GM18498 (cell line): ENCODE measurements at regions not wholly inside any gene's neighbourhood (a gene's known extent, or its start where the extent isn't known, plus 50 kb on each side); places are given as distances from the start of the nearest gene placed in this dataset.
"Not testable (repeated sequence)": the region's sequence is repeated elsewhere in the genome, so short reads cannot be mapped to it uniquely, and the experiment has no call there.

Source experiments
- ATAC-seq: cut with Tn5 transposase; IDR thresholded peaks from one replicate; pipeline ENCODE4 v1.9.1; 2021; ENCODE audit warnings: mild to moderate bottlenecking, moderate library complexity; ENCODE audit not compliant: unreplicated experiment

DNA sequence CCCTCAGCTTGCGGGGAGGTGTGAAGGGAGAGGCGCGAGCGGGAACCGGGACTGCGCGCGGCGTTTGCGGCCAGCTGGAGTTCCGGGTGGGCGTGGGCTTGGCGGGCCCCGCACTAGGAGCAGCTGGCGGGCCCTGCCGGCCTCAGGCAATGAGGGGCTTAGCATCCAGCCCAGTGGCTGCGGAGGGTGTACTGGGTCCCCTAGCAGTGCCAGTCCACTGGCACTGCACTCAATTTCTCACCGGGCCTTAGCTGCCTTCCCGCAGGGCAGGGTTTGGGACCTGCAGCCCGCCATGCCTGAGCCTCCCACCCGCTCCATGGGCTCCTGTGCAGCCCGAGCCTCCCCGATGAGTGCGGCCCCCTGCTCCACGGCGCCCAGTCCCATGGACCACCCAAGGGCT, 163.5 kb upstream of the PTCH1 start:
- ATAC-seq: not testable (repeated sequence)

DNA sequence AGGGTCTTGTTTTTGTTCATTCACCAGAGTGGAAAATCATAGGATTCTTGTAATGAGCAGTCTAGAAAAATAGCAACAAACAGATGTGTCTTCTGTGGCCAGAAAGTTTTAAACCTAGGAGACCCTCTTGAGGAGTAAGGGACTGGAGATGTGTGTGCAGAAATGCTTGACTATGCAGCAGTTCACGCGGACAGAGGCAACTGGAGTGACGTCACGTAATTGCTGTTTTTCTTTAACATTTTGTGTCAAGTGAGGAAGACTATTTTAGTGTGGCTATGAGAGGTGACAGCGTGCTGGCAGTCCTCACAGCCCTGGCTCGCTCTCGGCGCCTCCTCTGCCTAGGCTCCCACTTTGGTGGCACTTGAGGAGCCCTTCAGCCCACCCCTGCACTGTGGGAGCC, 163.1 kb upstream of the PTCH1 start:
- ATAC-seq: no peak

- no peak for ATAC-seq
Measured at GRCh38 chr9:95678759-95679158, 162.0 kb upstream of the PTCH1 start.

DNA sequence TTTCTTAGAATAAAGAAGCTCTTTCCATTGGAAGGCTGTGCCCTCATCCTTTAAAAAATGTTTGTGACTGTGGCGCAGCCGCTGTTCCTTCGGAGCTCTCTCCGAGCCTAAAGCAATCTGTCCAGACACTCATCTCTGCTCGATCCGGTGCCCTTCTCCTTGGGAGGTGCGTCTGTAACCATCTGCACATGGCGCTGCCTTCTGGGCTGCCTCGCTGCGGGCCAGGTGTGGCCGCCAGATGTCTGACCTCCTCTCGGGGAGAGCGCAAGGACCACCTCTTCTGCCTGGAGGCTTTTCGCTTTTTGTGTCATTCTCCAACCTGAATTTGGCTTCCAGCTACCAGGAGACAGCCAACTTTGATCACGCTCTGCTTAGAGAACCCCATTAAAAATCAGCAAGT, 153.4 kb upstream of the PTCH1 start:
- no peak for ATAC-seq

DNA sequence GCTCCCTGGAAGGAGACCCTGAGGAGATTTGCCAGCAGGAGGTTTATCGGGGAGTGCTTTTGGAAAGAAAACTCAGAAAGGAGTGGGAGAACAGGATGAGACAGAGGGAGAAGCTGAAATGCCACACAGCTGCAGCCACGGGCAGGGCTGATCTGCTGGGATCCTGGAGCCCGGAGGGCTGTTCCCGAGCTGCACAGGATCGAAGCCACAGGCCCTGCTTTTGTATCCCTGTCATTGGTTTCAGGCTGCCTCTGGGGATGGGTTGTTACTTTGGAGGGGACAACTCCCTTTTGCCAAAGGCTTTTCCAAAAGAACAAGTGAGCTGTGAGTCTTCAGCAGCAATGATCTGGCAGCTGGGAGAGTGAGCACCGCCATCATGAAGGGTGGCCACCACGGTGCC, 152.5 kb upstream of the PTCH1 start:
- no peak for ATAC-seq

DNA sequence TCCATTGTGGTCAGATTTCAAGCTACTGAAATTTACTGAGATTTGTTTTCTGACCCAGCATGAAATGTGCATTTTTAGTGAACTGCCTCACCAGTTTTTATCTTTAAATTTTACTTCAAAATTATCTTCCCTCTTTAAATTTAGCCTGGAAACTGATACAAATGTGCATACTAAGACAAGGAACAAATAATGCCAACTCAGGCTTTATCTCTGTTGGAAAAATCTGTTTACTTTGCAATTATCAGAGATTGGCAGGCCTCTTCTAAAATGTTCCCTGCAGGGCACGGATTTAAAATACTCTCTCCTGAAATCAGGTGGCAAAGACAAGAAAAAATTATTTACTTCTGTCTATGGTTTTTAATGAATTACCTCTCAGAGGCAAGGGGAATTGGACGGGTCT, 151.0 kb upstream of the PTCH1 start:
- no peak for ATAC-seq

- ATAC-seq: no peak
Measured at GRCh38 chr9:95666785-95667155, 150.0 kb upstream of the PTCH1 start.

GRCh38 chr9:95666096-95666784, 149.5 kb upstream of the PTCH1 start:
- no peak for ATAC-seq

DNA sequence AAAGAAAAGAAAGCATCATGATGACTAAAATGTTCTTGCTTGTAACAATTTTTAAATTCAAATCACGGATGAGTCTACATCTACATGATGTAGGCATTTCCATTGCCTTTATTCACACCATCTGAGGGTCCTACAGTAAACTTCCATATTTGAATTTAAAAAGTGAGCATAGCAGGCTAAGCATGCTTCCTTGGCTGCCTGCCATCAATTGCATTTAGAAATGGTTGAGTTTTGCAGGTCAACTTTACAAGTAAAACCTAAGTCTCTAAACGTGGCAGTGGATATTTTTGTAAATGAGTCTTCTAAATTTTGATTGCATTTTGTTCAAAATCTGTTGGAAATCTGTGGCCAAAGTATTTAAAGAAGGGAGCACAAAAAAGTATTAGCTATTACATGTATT, 136.5 kb upstream of the PTCH1 start:
- no peak for ATAC-seq

- ATAC-seq: no peak
Measured at GRCh38 chr9:95650720-95651119, 133.9 kb upstream of the PTCH1 start.

DNA sequence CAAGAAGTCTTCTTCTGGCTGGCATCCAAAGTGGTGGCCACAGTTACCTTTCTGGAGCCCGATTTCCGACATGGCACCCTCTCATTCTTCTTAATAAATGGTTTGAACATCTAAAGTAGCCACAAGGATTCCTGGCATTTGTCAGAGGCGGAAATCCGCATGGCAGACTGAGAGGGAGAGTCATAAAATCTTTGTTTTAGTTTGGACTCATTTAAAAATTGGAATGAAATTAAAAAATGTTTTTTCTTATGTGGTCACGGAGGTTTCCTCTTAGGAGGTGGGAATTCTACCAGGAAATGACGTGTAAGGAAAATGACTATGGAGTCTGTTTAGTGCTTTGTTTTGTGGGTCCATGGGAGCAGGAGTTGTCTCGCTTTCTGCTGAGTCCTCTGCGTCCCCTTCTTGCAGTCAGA, 133.0 kb upstream of the PTCH1 start:
- no peak for ATAC-seq

DNA sequence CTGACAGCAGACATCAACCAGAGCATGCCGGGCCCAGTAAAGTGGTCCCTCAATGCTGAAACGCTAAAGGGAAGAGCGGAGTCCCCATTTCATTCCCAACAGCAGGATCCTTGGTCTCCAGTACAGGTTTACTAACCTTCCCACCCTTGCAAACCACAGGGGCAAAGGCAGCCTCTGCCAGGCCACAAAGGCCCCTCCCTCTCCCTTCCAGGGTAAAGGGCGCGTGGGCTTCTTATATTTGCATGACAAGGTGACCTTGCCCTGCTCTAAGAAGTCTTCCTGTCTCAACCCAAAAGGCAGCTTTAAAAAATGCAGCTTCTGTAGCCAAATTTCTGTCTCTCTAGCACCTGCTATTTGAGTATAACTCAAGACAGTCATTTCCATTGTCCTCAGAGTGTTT, 131.5 kb upstream of the PTCH1 start:
- ATAC-seq: no peak

DNA sequence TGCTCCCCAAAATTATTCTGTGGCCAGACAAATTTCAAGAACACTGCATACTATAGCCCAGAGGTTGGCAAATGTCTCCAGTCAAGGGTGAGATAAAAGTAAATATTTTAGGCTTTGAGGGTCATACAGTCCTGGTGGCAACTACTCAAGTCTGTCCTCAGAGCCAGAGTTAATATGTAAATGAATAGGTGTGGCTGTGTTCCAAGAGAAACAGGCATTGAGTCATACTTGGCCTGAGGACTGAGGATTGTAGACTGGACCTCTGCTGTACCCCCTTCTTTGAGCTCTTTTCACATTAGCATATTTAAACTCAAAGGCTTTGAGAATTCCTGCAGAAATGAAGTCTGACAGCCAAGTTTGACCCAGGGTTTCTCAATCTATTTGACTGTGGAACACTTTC, 129.2 kb upstream of the PTCH1 start:
- ATAC-seq: no peak

- no peak for ATAC-seq
Measured at GRCh38 chr9:95645579-95645978, 128.8 kb upstream of the PTCH1 start.

DNA sequence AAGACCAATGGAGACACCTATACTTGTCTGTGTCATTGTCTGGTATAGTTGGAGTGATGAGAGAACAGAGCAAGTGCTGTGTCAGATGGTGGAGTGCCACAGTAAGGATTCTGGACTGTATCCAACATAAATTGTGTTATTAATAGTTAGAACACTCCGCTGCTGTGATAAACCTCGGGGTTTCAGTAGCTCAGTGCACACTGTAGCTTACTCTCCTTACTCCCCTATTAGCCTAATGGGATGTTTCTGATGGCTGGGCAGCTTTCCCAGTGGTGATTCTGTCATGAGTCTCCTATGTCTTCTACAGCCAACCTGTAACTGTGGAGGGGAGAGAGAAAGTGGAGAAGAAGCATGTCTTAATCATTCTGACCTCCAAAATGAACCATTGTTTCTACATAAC, 127.6 kb upstream of the PTCH1 start:
- ATAC-seq: no peak

DNA sequence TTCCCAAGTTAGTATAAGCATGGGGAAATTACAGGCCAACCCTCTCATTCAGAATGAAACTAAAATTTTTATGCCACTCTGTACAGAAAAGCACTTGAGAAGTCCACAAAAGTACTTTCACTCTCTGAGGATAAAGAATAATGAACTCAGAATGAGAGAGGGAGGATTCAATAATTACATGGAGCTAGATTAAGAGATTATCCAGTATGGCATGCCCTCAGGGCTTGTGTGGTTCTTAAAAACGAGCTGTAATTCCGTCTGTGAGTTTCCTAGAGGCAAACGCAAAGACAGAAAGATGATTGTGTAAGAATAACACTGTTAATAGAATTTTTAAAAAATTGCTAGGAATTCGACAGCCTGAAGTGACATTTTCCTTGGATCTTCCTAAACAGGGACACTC, 126.8 kb upstream of the PTCH1 start:
- no peak for ATAC-seq

DNA sequence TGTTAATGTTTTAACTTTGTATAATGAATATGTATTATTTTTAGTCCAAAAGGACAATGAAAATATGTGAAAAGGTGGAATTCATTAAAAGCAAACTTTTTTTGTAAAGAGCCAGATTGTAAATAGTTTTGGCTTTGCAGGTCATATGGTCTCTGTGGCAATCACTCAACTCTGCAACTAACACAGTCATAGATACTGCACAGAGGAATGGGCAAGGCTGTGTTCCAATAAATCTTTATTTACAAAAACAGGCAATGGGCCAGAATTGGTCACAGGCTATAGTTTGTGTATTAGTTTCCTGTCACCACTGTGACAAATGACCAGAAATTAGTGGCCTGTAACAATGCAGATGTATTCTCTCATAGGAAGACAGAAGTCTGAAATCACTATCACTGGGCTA, 125.4 kb upstream of the PTCH1 start:
- ATAC-seq: no peak

GRCh38 chr9:95641586-95641985, 124.8 kb upstream of the PTCH1 start:
- no peak for ATAC-seq

GRCh38 chr9:95640336-95640735, 123.6 kb upstream of the PTCH1 start:
- ATAC-seq: no peak

GRCh38 chr9:95635986-95636671, 119.4 kb upstream of the PTCH1 start:
- ATAC-seq: no peak

DNA sequence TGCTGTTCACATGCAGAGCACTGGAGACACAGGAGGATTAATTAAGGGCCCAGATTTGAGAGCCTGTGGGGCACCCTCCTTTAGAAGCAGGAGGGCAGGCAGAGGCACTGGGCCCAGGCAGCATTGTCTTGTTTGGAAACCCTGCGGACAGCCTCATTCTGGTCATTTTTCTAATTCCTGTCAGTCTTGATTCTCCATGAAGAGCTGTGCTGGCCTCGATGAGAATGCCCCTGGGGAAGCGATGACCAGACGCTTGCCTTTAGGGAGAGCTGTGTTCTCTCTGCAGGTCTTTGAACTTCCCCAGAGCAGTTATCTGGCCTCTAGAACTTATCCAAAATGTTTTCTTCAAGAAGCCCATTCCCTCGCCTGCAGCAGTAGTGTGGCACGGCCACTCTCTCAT, 117.8 kb upstream of the PTCH1 start:
- ATAC-seq: no peak

DNA sequence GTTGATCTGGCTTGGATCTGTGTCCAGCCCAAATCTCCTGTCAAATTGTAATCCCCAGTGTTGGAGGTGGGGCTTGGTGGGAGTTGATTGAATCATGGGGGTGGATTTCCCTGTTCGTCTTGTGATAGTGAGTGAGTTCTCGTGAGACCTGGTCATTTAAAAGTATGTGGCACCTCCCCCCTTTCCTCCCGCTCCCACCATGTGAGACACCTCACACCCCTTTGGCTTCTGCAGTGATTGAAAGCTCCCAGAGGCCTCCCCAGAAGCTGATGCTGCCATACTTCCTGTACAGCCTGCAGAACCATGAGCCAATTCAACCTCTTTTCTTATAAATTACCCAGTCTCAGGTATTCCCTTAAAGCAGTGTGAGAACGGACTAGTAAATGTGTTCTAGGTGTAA, 117.3 kb upstream of the PTCH1 start:
- no peak for ATAC-seq

GRCh38 chr9:95629585-95629984, 112.8 kb upstream of the PTCH1 start:
- no peak for ATAC-seq
